Duodenal mucosa (tissue), 2 donors: ENCODE measurements at regions not wholly inside any gene's neighbourhood (a gene's known extent, or its start where the extent isn't known, plus 50 kb on each side); places are given as distances from the start of the nearest gene placed in this dataset.

ENCODE experiments used
- H3K27ac ChIP-seq: one replicate; pipeline ENCODE4 v1.7.0; 2013; ENCODE audit warnings: low read depth, low read length
- H3K27me3 ChIP-seq, 2 donors: one replicate each; pipeline ENCODE4 v1.7.0; 2013; ENCODE audit warnings: low read length in 2 of 2, control low read depth in 1 of 2; ENCODE audit not compliant: insufficient read depth in 2 of 2, control insufficient read depth in 1 of 2
- H3K36me3 ChIP-seq, 2 donors: one replicate each; pipeline ENCODE4 v1.7.0; 2013; ENCODE audit warnings: low read length in 2 of 2, control low read depth in 1 of 2; ENCODE audit not compliant: insufficient read depth in 2 of 2, control insufficient read depth in 1 of 2
- H3K4me1 ChIP-seq, 2 donors: one replicate each; pipeline ENCODE4 v1.7.0; 2013; ENCODE audit warnings: low read length in 2 of 2, control low read depth in 1 of 2; ENCODE audit not compliant: insufficient read depth in 2 of 2, control insufficient read depth in 1 of 2
- H3K4me3 ChIP-seq, 2 donors: one replicate each; pipeline ENCODE4 v1.7.0; 2013; ENCODE audit warnings: low read length in 2 of 2, low read depth in 1 of 2
- H3K9ac ChIP-seq, 2 donors: one replicate each; pipeline ENCODE4 v1.7.0; 2013; ENCODE audit warnings: low read length in 2 of 2, low read depth in 1 of 2
- H3K9me3 ChIP-seq, 2 donors: one replicate each; pipeline ENCODE4 v1.7.0; 2013; ENCODE audit warnings: low read length in 2 of 2, control low read depth in 1 of 2; ENCODE audit not compliant: control insufficient read depth in 1 of 2

DNA sequence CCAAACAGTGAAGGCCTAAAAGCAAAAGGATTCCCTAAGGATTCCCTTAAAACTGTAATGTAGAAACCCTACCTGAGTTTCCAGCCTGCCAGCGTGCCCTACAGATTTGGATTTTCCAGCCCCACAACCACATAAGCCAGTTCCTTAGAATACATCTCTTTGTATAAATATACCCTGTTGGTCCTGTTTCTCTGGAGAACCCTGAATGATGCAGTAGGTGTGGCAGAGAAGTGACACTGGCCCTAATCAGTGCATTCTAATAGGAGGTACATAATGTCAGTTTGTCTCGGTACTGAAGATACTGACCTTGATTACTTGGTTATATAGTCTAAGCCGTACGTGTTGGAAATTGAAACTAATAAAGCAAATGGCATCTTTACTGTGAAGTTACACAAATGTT, 707.8 kb upstream of the SLC35B3 start:
- no peak overlapping the region for H3K4me3 ChIP-seq
- no peak overlapping the region for H3K27ac ChIP-seq
- H3K27me3 ChIP-seq, result no peaks in the 10 kb centered on the region
- peaks cover 7 to 8% of the 10 kb centered on the region in 2 donors for H3K9me3 ChIP-seq
- H3K36me3 ChIP-seq, result no peaks in the 10 kb centered on the region
- H3K9ac ChIP-seq, result no peak overlapping the region
- H3K4me1 ChIP-seq, result no peaks in the 10 kb centered on the region

DNA sequence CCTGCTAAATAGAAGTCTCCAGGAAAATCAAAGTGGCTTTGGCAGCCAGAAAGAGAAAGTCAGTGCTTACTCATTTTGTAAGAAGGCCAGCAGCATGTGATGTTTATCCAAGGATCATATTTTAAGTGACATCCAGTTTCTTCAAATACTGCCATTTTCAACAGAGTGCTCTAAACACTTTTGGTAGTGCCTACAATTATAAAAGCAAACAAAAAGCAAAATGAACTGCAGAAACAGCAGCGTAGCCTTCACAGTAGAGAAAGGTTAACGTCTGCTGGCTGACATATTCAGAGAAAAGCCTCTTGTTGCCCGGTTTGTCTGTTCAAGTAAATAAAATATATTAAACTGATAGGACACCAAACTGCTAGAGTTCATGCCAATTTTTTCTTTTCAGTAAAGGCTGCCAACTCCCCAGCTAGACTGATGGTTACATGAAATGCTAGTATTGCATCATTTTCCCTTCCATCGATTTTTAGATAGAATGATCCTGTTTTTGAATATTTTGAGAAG, 705.7 kb upstream of the SLC35B3 start:
- Histone ChIP-seq H3K36me3 (no peaks in the 10 kb centered on the region), H3K9me3 (peaks cover 7 to 8% of the 10 kb centered on the region in 2 donors), H3K4me3 (no peak overlapping the region), H3K4me1 (no peaks in the 10 kb centered on the region), H3K9ac (no peak overlapping the region), H3K27ac (no peak overlapping the region), H3K27me3 (no peaks in the 10 kb centered on the region)

DNA sequence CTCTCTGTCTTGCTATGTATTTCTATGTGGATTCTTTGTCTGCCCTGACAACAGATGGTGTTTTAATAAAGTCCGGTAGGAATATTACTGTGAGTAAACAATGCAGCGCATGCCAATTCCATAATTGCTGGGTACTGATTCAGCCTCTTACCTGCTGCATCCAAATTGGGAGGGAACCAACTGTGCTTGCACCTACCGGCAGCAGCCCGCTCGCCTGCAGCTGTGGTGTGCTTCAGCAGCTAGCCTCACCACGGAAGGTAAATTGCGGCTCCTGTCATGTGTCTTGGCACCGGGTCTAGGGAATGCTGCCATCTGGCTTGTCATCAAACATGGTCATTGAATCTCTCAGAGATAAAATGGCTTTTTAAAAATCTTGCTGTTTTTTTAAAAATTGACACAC, 704.8 kb upstream of the SLC35B3 start:
- H3K9me3 ChIP-seq, result peaks cover 3 to 8% of the 10 kb centered on the region in 2 donors
- no peak overlapping the region for H3K27ac ChIP-seq
- no peak overlapping the region for H3K4me3 ChIP-seq
- no peaks in the 10 kb centered on the region for H3K36me3 ChIP-seq
- H3K27me3 ChIP-seq, result no peaks in the 10 kb centered on the region
- no peaks in the 10 kb centered on the region for H3K4me1 ChIP-seq
- no peak overlapping the region for H3K9ac ChIP-seq

DNA sequence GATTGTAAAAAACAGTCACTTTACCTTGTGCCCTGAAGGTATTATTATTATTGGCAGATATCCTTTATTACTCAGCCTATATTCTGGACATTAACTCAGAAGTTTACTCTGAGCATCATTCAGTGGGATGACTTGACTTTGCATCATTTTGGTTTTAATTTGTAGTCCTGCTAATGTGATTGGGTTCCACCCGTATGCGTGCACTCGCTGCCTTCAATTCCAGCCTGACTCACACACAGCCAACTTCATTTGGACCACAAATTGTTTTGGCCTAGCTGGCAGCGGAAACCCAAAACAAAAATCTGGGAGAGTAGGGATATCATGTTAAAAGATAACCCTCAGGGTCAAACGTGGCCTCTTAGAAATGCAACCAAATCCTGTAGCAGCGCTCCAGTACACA, 704.4 kb upstream of the SLC35B3 start:
- Histone ChIP-seq H3K9ac (no peak overlapping the region), H3K27ac (no peak overlapping the region), H3K27me3 (no peaks in the 10 kb centered on the region), H3K36me3 (no peaks in the 10 kb centered on the region), H3K9me3 (peaks cover 3 to 6% of the 10 kb centered on the region in 2 donors), H3K4me3 (no peak overlapping the region), H3K4me1 (no peaks in the 10 kb centered on the region)

DNA sequence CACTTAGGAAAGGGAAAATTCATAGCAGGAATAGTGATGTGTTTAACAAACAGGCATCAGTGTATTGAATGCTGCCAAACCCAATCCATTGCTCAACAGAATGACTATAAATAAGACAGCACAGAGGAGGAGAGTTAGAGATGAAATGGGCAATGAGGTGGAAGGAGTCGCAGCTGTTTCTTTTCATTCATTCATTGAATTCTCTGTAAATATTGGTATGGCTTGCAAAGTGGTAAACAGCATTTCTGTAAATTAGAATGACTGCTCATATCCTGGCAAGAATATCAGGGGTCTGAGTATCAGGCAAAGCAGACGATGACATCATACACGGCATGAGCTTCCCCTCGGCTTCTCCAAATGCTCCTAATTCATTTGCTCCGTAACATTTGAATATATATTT, 703.6 kb upstream of the SLC35B3 start:
- no peak overlapping the region for H3K9ac ChIP-seq
- H3K36me3 ChIP-seq, result no peaks in the 10 kb centered on the region
- no peak overlapping the region for H3K27ac ChIP-seq
- H3K4me3 ChIP-seq, result no peak overlapping the region
- peaks cover 0 to 4% of the 10 kb centered on the region in 2 donors for H3K9me3 ChIP-seq
- no peaks in the 10 kb centered on the region for H3K27me3 ChIP-seq
- no peaks in the 10 kb centered on the region for H3K4me1 ChIP-seq

DNA sequence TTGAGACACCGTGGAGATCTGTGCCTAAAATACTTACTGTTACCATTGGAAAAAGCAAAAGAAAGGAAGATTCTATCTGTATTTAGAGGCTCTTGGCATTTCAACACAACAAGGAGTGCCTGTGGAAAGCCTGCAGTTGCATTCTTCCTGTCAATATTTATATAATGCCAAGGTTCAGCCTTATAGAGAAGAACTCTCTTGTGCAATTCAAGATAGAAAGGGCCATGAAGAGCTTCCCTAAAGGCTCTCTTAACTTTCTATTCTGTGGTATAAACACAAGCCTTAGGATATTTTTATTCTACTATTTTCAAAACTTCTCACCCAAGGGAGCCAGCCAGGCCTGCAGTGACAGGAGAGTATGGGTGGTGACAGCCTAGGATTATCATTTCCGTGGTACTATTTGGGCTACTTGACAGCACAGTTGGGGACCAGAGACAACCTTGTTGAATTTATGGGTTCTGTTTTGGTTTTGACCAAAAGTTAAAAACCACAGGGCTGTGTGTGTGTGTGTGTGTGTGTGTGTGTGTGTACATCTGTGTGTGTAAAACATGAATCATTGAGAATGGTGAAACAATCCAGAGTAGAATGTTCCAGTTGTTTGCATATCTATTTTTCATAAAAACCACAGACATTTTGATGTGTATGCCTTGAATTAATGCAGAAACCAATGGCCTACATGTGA, 700.9 kb upstream of the SLC35B3 start:
- Histone ChIP-seq H3K4me3 (no peak overlapping the region), H3K27ac (no peak overlapping the region), H3K9me3 (peaks cover 0 to 4% of the 10 kb centered on the region in 2 donors), H3K4me1 (no peaks in the 10 kb centered on the region), H3K27me3 (no peaks in the 10 kb centered on the region), H3K36me3 (no peaks in the 10 kb centered on the region), H3K9ac (no peak overlapping the region)

DNA sequence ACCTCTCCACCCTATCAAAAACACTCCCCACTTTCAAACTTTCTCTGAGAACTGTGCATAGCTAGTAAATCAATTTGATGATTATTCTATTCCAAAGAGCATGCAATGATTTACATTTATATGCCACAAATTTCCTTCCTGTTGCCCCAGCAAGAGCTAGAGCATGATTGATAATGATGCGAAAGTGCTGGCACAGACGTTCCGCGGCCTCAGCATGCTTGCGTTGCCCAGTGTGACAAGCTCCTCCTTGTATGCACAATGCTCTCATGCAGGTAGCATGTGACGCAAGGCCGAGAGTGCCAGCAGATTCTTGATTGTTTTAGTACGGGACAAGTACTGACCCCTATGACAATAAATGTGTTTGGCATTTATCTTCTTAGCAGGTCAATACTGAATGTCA, 696.3 kb upstream of the SLC35B3 start:
- no peaks in the 10 kb centered on the region for H3K4me1 ChIP-seq
- H3K27me3 ChIP-seq, result no peaks in the 10 kb centered on the region
- H3K9ac ChIP-seq, result no peak overlapping the region
- H3K36me3 ChIP-seq, result no peaks in the 10 kb centered on the region
- no peak overlapping the region for H3K4me3 ChIP-seq
- H3K9me3 ChIP-seq, result no peaks in the 10 kb centered on the region
- no peak overlapping the region for H3K27ac ChIP-seq

DNA sequence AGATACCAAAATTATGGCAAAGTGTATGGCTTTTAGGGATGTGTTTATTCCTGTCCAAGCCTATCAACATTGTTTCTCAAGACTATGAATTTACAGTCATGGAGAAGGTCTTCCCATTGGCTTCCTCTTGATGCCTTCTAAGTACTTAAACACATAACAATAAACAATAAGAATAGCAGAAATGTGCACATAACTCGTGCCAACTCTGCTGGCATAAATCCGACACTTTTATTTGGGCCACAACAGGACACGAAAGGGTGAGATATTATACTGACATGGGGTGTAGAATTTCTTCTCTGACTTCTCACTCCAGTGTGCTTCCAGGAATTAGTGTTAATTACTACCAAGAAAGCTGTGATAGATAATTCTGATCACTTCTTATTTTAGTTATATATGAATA, 695.9 kb upstream of the SLC35B3 start:
- Histone ChIP-seq H3K9me3 (no peaks in the 10 kb centered on the region), H3K4me3 (no peak overlapping the region), H3K36me3 (no peaks in the 10 kb centered on the region), H3K27ac (no peak overlapping the region), H3K4me1 (no peaks in the 10 kb centered on the region), H3K9ac (no peak overlapping the region), H3K27me3 (no peaks in the 10 kb centered on the region)

DNA sequence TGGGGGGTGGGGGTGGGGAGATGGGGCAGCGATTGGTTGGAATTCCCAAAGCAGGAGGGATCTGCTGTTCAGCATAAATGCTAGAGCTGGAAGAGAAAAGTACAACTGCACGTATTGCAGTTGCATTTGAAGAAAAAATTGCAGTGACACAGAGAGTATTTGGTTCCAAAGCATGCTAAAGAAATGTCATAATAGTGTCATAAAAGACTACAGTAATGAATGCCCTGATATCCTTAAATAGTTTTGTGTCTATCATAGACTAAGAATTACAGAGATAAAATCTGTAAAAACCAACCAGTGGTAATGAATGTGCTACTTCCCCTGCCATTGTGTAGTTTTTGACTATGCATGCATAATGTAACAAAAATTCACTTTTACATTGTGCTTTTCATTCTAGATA, 693.6 kb upstream of the SLC35B3 start:
- no peak overlapping the region for H3K27ac ChIP-seq
- H3K4me3 ChIP-seq, result no peak overlapping the region
- H3K27me3 ChIP-seq, result no peaks in the 10 kb centered on the region
- no peaks in the 10 kb centered on the region for H3K4me1 ChIP-seq
- no peaks in the 10 kb centered on the region for H3K36me3 ChIP-seq
- no peak overlapping the region for H3K9ac ChIP-seq
- H3K9me3 ChIP-seq, result no peaks in the 10 kb centered on the region

DNA sequence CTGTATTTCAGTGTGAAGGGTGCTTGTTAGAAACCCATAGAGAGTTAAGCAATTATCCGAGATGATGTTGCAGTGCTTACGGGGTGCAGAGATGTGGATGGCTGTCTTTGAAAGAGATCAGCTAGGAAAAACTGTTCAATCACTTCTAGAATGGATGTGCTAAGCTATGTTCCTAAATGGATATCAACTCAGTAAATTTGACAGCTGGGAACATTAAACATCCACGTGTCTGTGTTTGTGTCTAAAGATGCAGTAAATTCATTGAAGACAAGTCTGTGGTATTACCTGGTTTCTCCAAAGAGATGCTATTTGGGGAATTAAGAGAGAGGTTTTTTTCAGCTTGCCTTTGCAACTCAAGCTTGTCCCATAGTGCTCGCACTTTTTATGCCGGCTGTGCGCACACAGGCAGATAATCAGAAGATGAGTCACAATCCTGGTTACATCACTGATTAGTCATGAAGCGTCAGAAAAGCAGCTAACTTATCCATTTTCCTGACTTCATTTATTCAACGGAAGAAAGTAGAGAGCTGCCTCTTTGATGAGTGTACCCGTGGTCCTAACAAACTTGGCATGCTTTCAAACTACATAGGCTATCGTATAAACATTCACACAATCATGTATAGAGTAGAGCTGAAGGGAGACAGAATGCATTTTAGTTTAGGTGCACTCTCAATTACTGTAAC, 691.7 kb upstream of the SLC35B3 start:
- Histone ChIP-seq H3K36me3 (no peaks in the 10 kb centered on the region), H3K9me3 (no peaks in the 10 kb centered on the region), H3K4me3 (no peak overlapping the region), H3K27ac (no peak overlapping the region), H3K27me3 (no peaks in the 10 kb centered on the region), H3K4me1 (no peaks in the 10 kb centered on the region), H3K9ac (no peak overlapping the region)
